HG03135 (cell line): ENCODE measurements at regions not wholly inside any gene's neighbourhood (a gene's known extent, or its start where the extent isn't known, plus 50 kb on each side); places are given as distances from the start of the nearest gene placed in this dataset.

Experiments
- ATAC-seq: cut with Tn5 transposase; IDR thresholded peaks from one replicate; pipeline ENCODE4 v1.9.1; 2021; ENCODE audit warnings: mild to moderate bottlenecking, moderate library complexity; ENCODE audit not compliant: unreplicated experiment

- no peak for ATAC-seq
These were observed 95.5 kb upstream of the CELF4 start for GRCh38 chr18:37661061-37661460.

- ATAC-seq: no peak
These were observed 95.1 kb upstream of the CELF4 start for GRCh38 chr18:37660658-37661057.

GRCh38 chr18:37659906-37660305 is 94.3 kb upstream of the CELF4 start:
- no peak for ATAC-seq

- no peak for ATAC-seq
These were observed 93.3 kb upstream of the CELF4 start for GRCh38 chr18:37658894-37659293.

GRCh38 chr18:37657493-37657892 is 91.9 kb upstream of the CELF4 start:
- no peak for ATAC-seq

- ATAC-seq: no peak
These were observed 89.3 kb upstream of the CELF4 start for GRCh38 chr18:37654731-37655369.

- ATAC-seq: no peak
These were observed 88.4 kb upstream of the CELF4 start for GRCh38 chr18:37654034-37654433.

GRCh38 chr18:37653618-37654017 is 88.0 kb upstream of the CELF4 start:
- no peak for ATAC-seq

- ATAC-seq: no peak
These were observed 84.3 kb upstream of the CELF4 start for GRCh38 chr18:37649930-37650329.

GRCh38 chr18:37649416-37649815 is 83.8 kb upstream of the CELF4 start:
- ATAC-seq: no peak

- no peak for ATAC-seq
These were observed 76.0 kb upstream of the CELF4 start for GRCh38 chr18:37641573-37641972.

GRCh38 chr18:37640504-37640903 is 74.9 kb upstream of the CELF4 start:
- no peak for ATAC-seq

- no peak for ATAC-seq
These were observed 74.2 kb upstream of the CELF4 start for GRCh38 chr18:37639846-37640245.

- ATAC-seq: no peak
These were observed 71.9 kb upstream of the CELF4 start for GRCh38 chr18:37637478-37637850.

- no peak for ATAC-seq
These were observed 71.4 kb upstream of the CELF4 start for GRCh38 chr18:37636831-37637477.

- no peak for ATAC-seq
These were observed 68.9 kb upstream of the CELF4 start for GRCh38 chr18:37634516-37634915.

- ATAC-seq: no peak
These were observed 65.8 kb upstream of the CELF4 start for GRCh38 chr18:37631422-37631821.

- no peak for ATAC-seq
These were observed 64.7 kb upstream of the CELF4 start for GRCh38 chr18:37630334-37630733.

GRCh38 chr18:37628470-37629220 is 63.0 kb upstream of the CELF4 start:
- ATAC-seq: no peak

GRCh38 chr18:37624318-37624717 is 58.7 kb upstream of the CELF4 start:
- ATAC-seq: no peak

- no peak for ATAC-seq
These were observed 54.4 kb upstream of the CELF4 start for GRCh38 chr18:37619964-37620363.

GRCh38 chr18:37617623-37618022 is 52.0 kb upstream of the CELF4 start:
- no peak for ATAC-seq
